Parathyroid adenoma (tissue), 2 donors: ENCODE measurements at regions not wholly inside any gene's neighbourhood (a gene's known extent, or its start where the extent isn't known, plus 50 kb on each side); places are given as distances from the start of the nearest gene placed in this dataset.

ENCODE experiments used
- H2AFZ ChIP-seq: fragments of 300-600 bp; sonication (generic); one replicate; pipeline ENCODE4 v1.7.0; 2017; ENCODE audit warnings: antibody characterized with exemption, mild to moderate bottlenecking
- H3K27ac ChIP-seq: fragments of 300-600 bp; sonication (generic); one replicate; pipeline ENCODE4 v1.7.0; 2017
- H3K27me3 ChIP-seq: fragments of 300-600 bp; sonication (generic); one replicate; pipeline ENCODE4 v1.7.0; 2017; ENCODE audit warnings: low read length; ENCODE audit not compliant: control insufficient read depth, insufficient read depth
- H3K36me3 ChIP-seq: fragments of 300-600 bp; sonication (generic); one replicate; pipeline ENCODE4 v1.7.0; 2017; ENCODE audit warnings: low read length; ENCODE audit not compliant: control insufficient read depth, insufficient read depth
- H3K4me1 ChIP-seq: fragments of 300-600 bp; sonication (generic); one replicate; pipeline ENCODE4 v1.7.0; 2017; ENCODE audit warnings: control low read depth
- H3K4me2 ChIP-seq: fragments of 300-600 bp; sonication (generic); one replicate; pipeline ENCODE4 v1.7.0; 2017; ENCODE audit warnings: low read length
- H3K4me3 ChIP-seq: fragments of 300-600 bp; sonication (generic); one replicate; pipeline ENCODE4 v1.7.0; 2017; ENCODE audit warnings: low read depth, low read length
- H3K79me2 ChIP-seq: fragments of 300-600 bp; sonication (generic); one replicate; pipeline ENCODE4 v1.7.0; 2017; ENCODE audit warnings: control low read depth
- H3K9ac ChIP-seq: fragments of 300-600 bp; sonication (generic); one replicate; pipeline ENCODE4 v1.7.0; 2017; ENCODE audit warnings: mild to moderate bottlenecking
- H3K9me3 ChIP-seq: fragments of 300-600 bp; sonication (generic); one replicate; pipeline ENCODE4 v1.7.0; 2017; ENCODE audit warnings: low read length; ENCODE audit not compliant: control insufficient read depth
- CTCF ChIP-seq: fragments of 300-600 bp; sonication (generic); IDR thresholded peaks from one replicate; pipeline ENCODE4 v1.7.0; 2017; ENCODE audit warnings: antibody characterized with exemption, mild to moderate bottlenecking
- donor health status: primary hyperparathyroidism.

- H3K79me2 ChIP-seq: no peaks in the 10 kb centered on the region
- TF ChIP-seq CTCF: no peak
- H3K4me2 ChIP-seq: no peak overlapping the region
- no peak overlapping the region for H2AFZ ChIP-seq
- H3K4me1 ChIP-seq: no peaks in the 10 kb centered on the region
- no peak overlapping the region for H3K9ac ChIP-seq
- no peaks in the 10 kb centered on the region for H3K9me3 ChIP-seq
- no peak overlapping the region for H3K27ac ChIP-seq
- no peaks in the 10 kb centered on the region for H3K27me3 ChIP-seq
- no peak overlapping the region for H3K4me3 ChIP-seq
- no peaks in the 10 kb centered on the region for H3K36me3 ChIP-seq
Measured at GRCh38 chr9:82144803-82145202, 156.2 kb downstream of the SPATA31D1 start.

GRCh38 chr9:82146677-82147076, 158.1 kb downstream of the SPATA31D1 start:
- no peak overlapping the region for H3K27ac ChIP-seq
- H3K4me1 ChIP-seq: no peaks in the 10 kb centered on the region
- H3K4me2 ChIP-seq: no peak overlapping the region
- H3K9me3 ChIP-seq: no peaks in the 10 kb centered on the region
- H3K79me2 ChIP-seq: no peaks in the 10 kb centered on the region
- H3K4me3 ChIP-seq: no peak overlapping the region
- no peaks in the 10 kb centered on the region for H3K27me3 ChIP-seq
- TF ChIP-seq CTCF: no peak
- H2AFZ ChIP-seq: no peak overlapping the region
- no peak overlapping the region for H3K9ac ChIP-seq
- no peaks in the 10 kb centered on the region for H3K36me3 ChIP-seq

GRCh38 chr9:82147798-82148425, 159.3 kb downstream of the SPATA31D1 start:
- H3K79me2 ChIP-seq: no peaks in the 10 kb centered on the region
- no peak overlapping the region for H3K27ac ChIP-seq
- H3K27me3 ChIP-seq: no peaks in the 10 kb centered on the region
- H3K4me1 ChIP-seq: no peaks in the 10 kb centered on the region
- no peak overlapping the region for H2AFZ ChIP-seq
- no peak overlapping the region for H3K4me3 ChIP-seq
- H3K9ac ChIP-seq: no peak overlapping the region
- no peaks in the 10 kb centered on the region for H3K36me3 ChIP-seq
- no peak overlapping the region for H3K4me2 ChIP-seq
- TF ChIP-seq CTCF: no peak
- H3K9me3 ChIP-seq: no peaks in the 10 kb centered on the region

- Histone ChIP-seq H3K4me1 (no peaks in the 10 kb centered on the region), H3K9ac (no peak overlapping the region), H3K9me3 (no peaks in the 10 kb centered on the region), H3K27ac (no peak overlapping the region), H3K36me3 (no peaks in the 10 kb centered on the region), H3K4me3 (no peak overlapping the region), H3K79me2 (no peaks in the 10 kb centered on the region), H3K4me2 (no peak overlapping the region), H2AFZ (no peak overlapping the region), H3K27me3 (no peaks in the 10 kb centered on the region)
- TF ChIP-seq CTCF: no peak
Measured at GRCh38 chr9:82148426-82148810, 159.8 kb downstream of the SPATA31D1 start.

- Histone ChIP-seq H3K27ac (no peak overlapping the region), H3K4me2 (no peak overlapping the region), H3K9me3 (no peaks in the 10 kb centered on the region), H3K27me3 (no peaks in the 10 kb centered on the region), H2AFZ (no peak overlapping the region), H3K4me1 (no peaks in the 10 kb centered on the region), H3K9ac (no peak overlapping the region), H3K79me2 (no peaks in the 10 kb centered on the region), H3K4me3 (no peak overlapping the region), H3K36me3 (no peaks in the 10 kb centered on the region)
- no peak for TF ChIP-seq CTCF
Measured at GRCh38 chr9:82148901-82149461, 160.4 kb downstream of the SPATA31D1 start.
